NCI-H2196 treated with DMSO at 0.1 percent for 48 hours (cell line): ENCODE measurements at regions not wholly inside any gene's neighbourhood (a gene's known extent, or its start where the extent isn't known, plus 50 kb on each side); places are given as distances from the start of the nearest gene placed in this dataset.
"Not testable (repeated sequence)": the region's sequence is repeated elsewhere in the genome, so short reads cannot be mapped to it uniquely, and the experiment has no call there.

Source experiments
- DNase-seq: peaks from one replicate; lab custom pipeline; 2025; ENCODE audit not compliant: unreplicated experiment; lab: John Stamatoyannopoulos, UW

DNA sequence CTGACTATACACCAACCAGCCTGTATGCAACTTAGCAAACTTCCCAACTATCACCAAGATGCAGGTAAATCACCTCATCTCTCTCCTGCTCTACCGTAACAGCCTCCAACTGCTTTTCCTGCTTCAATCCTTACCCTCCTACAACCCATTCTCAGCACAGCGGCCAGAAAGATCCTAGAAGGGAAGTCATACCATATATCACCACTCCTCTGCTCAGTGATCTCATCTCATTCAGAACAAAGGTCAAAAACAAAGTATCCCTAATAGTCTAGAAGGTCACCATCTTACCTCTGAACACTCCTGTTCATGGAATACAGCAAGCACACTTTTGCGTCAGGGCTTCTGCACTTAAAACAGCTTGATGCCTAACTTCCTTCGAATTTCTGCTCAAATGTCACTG is 62.2 kb upstream of the RNF38 start:
- DNase-seq: no peak

DNA sequence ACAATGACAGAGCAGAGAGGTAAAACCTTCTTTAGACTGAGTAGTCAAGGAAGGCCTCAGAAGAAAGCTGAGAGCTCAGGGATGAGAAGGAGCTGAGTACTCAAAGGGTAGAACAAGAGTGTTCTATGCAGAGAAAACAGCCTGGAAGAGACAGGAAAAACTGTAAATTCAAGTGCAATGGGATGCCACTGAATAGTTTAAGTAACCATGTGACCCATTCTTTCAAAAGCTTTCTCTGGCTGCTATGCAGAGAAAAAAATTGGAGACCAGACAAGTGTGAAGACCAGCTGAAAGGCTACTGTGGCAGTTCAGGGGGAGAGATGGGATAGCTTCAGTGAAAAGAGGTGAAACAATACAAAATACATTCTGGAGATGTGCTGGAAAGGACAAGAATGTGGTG is 61.3 kb upstream of the RNF38 start:
- no peak for DNase-seq

DNA sequence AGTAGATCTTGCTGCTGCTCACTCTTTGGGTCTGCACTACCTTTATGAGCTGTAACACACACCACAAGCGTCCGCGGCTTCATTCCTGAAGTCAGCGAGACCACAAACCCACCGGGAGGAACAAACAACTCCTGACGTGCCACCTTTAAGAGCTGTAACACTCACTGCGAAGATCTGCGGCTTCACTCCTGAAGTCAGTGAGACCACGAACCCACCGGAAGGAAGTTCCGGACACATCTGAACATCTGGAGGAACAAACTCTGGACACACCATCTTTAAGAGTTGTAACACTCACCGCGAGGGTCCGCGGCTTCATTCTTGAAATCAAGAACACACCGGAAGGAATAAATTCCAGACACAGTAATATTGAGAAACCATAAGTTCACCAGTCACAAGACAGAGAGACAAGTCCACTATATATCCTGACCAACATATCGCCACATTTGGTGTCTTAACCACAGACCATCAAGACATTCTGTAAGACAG is 58.4 kb upstream of the RNF38 start:
- not testable (repeated sequence) for DNase-seq

DNA sequence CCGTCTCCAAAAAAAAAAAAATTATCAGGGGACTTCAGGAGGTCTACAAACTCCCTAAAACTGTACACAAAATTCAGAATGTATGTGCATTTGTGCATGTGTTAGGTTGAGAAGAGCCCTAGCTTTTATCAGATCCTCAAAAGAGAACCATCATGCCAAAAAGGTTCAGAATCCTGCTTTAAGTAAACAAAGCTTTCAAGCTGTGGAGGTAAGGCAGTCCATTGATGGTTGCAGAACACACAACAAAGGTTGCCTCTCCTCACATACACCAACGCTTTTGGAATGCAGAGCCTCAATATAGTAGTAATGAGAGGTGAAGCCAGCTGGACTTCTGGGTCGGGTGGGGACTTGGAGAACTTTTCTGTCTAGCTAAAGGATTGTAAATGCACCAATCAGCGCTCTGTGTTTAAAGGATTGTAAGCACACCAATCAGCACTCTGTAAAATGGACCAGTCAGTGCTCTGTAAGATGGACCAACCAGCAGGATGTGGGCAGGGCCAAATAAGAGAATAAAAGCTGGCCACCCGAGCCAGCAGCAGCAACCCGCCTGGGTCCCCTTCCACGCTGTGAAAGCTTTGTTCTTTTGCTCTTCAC is 57.9 kb upstream of the RNF38 start:
- no peak for DNase-seq

DNA sequence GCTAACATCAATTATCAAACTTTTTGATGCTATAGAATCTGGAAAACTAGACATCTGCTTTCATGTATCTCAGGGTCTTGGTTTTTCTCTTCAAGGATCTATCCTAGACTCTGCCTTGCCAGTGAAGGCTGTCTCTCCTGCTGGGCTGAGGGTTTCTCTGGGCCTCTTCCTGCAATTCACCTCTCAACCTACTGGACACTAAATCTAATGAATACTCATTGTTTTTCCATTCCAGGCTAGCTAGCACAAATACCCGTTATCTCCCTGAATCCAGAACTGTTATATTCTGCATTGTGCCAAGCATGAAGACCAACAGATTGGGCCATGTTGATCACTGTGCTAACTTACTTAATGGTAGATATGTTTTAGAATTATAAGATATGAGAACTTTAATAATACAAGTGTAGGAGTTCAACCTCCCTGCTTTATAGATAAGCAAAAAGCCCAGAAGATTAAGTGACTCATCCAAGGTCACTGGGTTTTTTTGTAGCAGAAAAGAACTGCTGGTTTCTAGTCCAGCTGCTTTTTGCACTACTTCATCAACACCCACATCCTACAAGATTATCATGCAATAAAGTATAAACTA is 56.5 kb upstream of the RNF38 start:
- DNase-seq: no peak

DNA sequence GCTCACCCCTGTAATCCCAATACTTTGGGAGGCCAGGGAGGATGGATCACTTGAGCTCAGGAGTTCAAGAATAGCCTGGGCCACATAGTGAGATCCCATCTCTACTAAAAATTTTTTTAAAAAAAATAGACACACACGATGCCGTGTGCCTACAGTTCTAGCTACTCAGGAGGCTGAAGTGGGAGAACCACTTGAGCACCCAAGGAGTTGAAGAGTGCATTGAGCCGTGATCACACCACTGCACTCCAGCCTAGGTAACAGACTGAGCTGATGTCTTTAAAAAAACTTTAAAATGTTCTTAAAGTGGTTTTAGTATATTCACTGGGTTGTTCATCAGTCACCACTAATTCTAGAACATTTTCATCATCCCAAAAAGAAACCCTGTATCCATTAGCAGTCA is 51.9 kb upstream of the RNF38 start:
- no peak for DNase-seq

DNA sequence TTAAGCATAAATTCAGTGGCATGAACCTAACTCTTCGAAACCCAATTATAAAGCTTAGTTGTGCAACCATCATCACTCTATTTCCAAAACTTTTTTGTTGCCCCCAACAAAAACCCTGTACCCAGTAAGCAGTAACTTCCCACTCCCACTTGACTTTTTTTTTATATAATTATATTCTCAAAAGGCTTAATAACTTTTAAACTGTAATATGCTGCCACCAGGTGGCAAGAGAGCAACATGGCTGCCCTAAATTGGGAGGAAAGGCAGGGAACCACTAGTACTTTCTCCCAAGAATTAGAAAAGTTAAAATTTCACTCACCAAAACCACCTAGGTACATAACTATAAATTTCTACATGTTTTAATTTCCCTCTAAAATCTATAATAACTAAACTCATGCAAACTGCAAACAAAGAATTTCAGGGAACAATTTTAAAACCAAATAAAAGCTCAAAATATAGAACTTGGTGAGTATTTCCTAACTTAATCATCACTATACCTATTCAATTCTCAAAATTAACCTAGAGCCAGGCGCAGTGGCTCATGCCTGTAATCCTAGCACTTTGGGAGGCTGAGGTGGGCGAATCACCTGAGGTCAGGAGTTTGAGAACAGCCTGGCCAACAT is 50.2 kb upstream of the RNF38 start:
- DNase-seq: peak; percentile 31
